ENCODE measurements at regions not wholly inside any gene's neighbourhood (a gene's known extent, or its start where the extent isn't known, plus 50 kb on each side); places are given as distances from the start of the nearest gene placed in this dataset.

DNA sequence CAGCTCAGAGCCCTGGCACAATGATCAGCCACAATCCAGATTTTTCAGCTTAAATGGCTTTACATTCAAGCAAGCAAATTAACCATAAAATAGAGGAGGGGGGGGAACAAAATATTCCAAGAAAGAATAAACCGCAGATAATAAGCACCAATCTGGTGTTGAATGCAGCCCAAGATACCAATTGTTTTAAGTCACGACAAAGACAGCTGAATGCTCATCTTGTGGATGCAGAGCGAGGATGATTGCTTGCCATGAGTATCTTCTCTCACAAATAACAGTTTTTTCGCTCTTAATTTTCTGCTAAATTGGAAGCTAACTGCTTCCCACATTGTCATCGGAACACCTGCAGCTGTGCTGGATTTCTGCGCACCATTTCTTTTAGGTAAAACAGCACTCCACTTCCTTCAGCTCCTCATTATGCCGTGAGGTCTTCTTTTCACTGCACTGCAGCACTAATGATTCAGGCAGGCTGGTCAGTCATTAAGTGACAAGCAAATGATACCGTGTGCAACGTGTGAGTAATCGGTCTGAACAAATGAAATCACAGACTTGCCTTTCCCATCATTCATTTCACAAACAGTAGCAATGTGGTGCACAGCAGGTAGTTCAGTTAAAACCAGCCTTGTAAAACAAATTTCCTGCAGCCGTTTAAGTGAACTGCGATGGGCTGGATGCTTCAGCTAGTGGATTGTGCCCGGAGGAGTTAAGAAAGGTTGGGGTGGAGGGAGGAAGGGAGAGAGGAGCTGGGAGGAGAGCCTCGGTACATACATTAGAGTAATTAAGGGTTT lies 106.4 kb upstream of the CDCA7L start:
- TF ChIP-seq MXI1 (IDR thresholded peaks at IDR 0.05; ENCODE audit: low read depth, low read length), result no peak
- no peak for TF ChIP-seq RXRA (IDR thresholded peaks at IDR 0.05; ENCODE audit: borderline replicate concordance, low read depth)
- TF ChIP-seq CHD2 (IDR thresholded peaks at IDR 0.05; ENCODE audit: low read length, partially characterized antibody), result no peak
